Endodermal cell (in vitro differentiated cells): ENCODE measurements at regions not wholly inside any gene's neighbourhood (a gene's known extent, or its start where the extent isn't known, plus 50 kb on each side); places are given as distances from the start of the nearest gene placed in this dataset.

Source experiments
- DNase-seq: peaks from one replicate; pipeline ENCODE4 v3.0.0-alpha.2; 2017
- H3K27ac ChIP-seq: 2 replicates; pipeline ENCODE4 v1.5.1; 2013; ENCODE audit warnings: mild to moderate bottlenecking, low read depth, low read length, moderate library complexity
- H3K27me3 ChIP-seq: 2 replicates; pipeline ENCODE4 v1.6.1; 2013; ENCODE audit warnings: mild to moderate bottlenecking, low read length, moderate library complexity; ENCODE audit not compliant: insufficient read depth, control insufficient read depth, poor library complexity, severe bottlenecking
- H3K36me3 ChIP-seq: 2 replicates; pipeline ENCODE4 v1.7.0; 2013; ENCODE audit warnings: mild to moderate bottlenecking, low read length, moderate library complexity; ENCODE audit not compliant: control insufficient read depth, insufficient read depth
- H3K4me1 ChIP-seq: one replicate; pipeline ENCODE4 v1.7.0; 2013; ENCODE audit warnings: low read length; ENCODE audit not compliant: control insufficient read depth, insufficient read depth
- H3K4me3 ChIP-seq: 2 replicates; pipeline ENCODE4 v1.5.1; 2013; ENCODE audit warnings: mild to moderate bottlenecking, low read length, moderate library complexity
- H3K9ac ChIP-seq: 2 replicates; pipeline ENCODE4 v1.6.1; 2013; ENCODE audit warnings: mild to moderate bottlenecking, low read length, moderate library complexity; ENCODE audit not compliant: poor library complexity, severe bottlenecking; ENCODE audit errors: extremely low read depth
- H3K9me3 ChIP-seq: 2 replicates; pipeline ENCODE4 v1.6.1; 2013; ENCODE audit warnings: mild to moderate bottlenecking, low read length, moderate library complexity; ENCODE audit not compliant: control insufficient read depth
- H3K27ac Mint-ChIP-seq: 2 replicates; pipeline ENCODE4 v1.8.0; 2020; ENCODE audit warnings: mixed read lengths
- H3K27me3 Mint-ChIP-seq: 2 replicates; pipeline ENCODE4 v1.8.0; 2021; ENCODE audit warnings: mild to moderate bottlenecking, mixed read lengths; ENCODE audit not compliant: insufficient read depth
- H3K36me3 Mint-ChIP-seq: 2 replicates; pipeline ENCODE4 v1.8.0; 2020; ENCODE audit warnings: low read depth, mixed read lengths
- H3K4me1 Mint-ChIP-seq: 2 replicates; pipeline ENCODE4 v1.8.0; 2020; ENCODE audit warnings: mixed read lengths
- H3K4me3 Mint-ChIP-seq: 2 replicates; pipeline ENCODE4 v1.8.0; 2020; ENCODE audit warnings: mild to moderate bottlenecking, moderate library complexity, mixed read lengths
- H3K9me3 Mint-ChIP-seq: 2 replicates; pipeline ENCODE4 v1.8.0; 2020; ENCODE audit warnings: mild to moderate bottlenecking, mixed read lengths
- WGBS, 2 experiments: methylation state at CpG; one replicate each; pipeline versions ENCODE4 v1.1.5 to v1.1.7; 2013; ENCODE audit warnings: missing lambda C conversion rate in 2 of 2, mixed read lengths in 1 of 2; ENCODE audit not compliant: insufficient coverage in 1 of 2, insufficient read length in 1 of 2; 5-methylcytosine and 5-hydroxymethylcytosine counted together
- TF ChIP-seq, protein P1 (sequence below): fragments of 200-600 bp; sonication (generic); conservative IDR thresholded peaks from 2 replicates; pipeline ENCODE4 v1.5.0; 2021; ENCODE audit warnings: antibody characterized with exemption, mild to moderate bottlenecking

GRCh38 chr1:177526201-177526600 is 355.4 kb downstream of the BRINP2 start:
- no peaks in the 10 kb centered on the region for H3K9me3 ChIP-seq
- Mint-ChIP-seq H3K9me3 (no peaks in the 10 kb centered on the region), H3K4me3 (no peak overlapping the region), H3K27me3 (no peaks in the 10 kb centered on the region), H3K36me3 (no peaks in the 10 kb centered on the region), H3K4me1 (no peaks in the 10 kb centered on the region), H3K27ac (no peak overlapping the region)
- H3K4me1 ChIP-seq: no peaks in the 10 kb centered on the region
- no peak for DNase-seq
- TF ChIP-seq, protein P1, sequence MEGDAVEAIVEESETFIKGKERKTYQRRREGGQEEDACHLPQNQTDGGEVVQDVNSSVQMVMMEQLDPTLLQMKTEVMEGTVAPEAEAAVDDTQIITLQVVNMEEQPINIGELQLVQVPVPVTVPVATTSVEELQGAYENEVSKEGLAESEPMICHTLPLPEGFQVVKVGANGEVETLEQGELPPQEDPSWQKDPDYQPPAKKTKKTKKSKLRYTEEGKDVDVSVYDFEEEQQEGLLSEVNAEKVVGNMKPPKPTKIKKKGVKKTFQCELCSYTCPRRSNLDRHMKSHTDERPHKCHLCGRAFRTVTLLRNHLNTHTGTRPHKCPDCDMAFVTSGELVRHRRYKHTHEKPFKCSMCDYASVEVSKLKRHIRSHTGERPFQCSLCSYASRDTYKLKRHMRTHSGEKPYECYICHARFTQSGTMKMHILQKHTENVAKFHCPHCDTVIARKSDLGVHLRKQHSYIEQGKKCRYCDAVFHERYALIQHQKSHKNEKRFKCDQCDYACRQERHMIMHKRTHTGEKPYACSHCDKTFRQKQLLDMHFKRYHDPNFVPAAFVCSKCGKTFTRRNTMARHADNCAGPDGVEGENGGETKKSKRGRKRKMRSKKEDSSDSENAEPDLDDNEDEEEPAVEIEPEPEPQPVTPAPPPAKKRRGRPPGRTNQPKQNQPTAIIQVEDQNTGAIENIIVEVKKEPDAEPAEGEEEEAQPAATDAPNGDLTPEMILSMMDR: no peak
- H3K27ac ChIP-seq: no peak overlapping the region
- no peaks in the 10 kb centered on the region for H3K27me3 ChIP-seq
- H3K9ac ChIP-seq: no peak overlapping the region
- 97 to 100% methylated on average over 1 of the region's 1 CpG for WGBS, 2 experiments
- H3K36me3 ChIP-seq: no peaks in the 10 kb centered on the region
- no peak overlapping the region for H3K4me3 ChIP-seq

GRCh38 chr1:177525176-177525575 is 354.4 kb downstream of the BRINP2 start:
- Mint-ChIP-seq H3K27me3 (no peaks in the 10 kb centered on the region), H3K36me3 (no peaks in the 10 kb centered on the region), H3K4me3 (no peak overlapping the region), H3K9me3 (no peaks in the 10 kb centered on the region), H3K4me1 (no peaks in the 10 kb centered on the region), H3K27ac (no peak overlapping the region)
- H3K36me3 ChIP-seq: no peaks in the 10 kb centered on the region
- H3K4me1 ChIP-seq: no peaks in the 10 kb centered on the region
- 79 to 94% methylated on average over 2 of the region's 2 CpGs for WGBS, 2 experiments
- TF ChIP-seq, protein P1: no peak
- H3K27ac ChIP-seq: no peak overlapping the region
- no peak overlapping the region for H3K4me3 ChIP-seq
- no peak overlapping the region for H3K9ac ChIP-seq
- H3K27me3 ChIP-seq: no peaks in the 10 kb centered on the region
- H3K9me3 ChIP-seq: no peaks in the 10 kb centered on the region
- no peak for DNase-seq

DNA sequence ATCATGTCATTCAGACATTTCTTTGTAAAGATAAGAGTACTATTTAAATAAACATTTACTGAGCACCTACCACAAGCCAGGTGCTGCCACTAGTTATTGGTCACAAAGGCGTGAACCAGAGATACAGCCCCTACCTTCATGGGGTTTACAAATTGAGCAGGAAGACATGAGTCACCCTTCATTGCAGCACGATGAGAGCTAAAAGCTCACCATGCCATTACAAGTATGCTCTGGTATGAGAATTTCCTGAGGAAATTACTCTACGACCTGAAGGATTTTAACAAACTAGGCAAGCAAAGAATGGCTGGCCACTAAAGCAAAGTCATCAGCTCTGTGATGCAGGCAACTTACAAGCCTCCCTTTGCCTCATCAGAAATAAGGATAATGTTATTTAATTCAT is 346.8 kb downstream of the BRINP2 start:
- H3K27me3 Mint-ChIP-seq: peaks cover 6% of the 10 kb centered on the region
- no peaks in the 10 kb centered on the region for H3K36me3 Mint-ChIP-seq
- 52 to 85% methylated on average over 2 to 3 of the region's 3 CpGs for WGBS, 2 experiments
- Histone ChIP-seq H3K27ac (no peak overlapping the region), H3K4me3 (no peak overlapping the region), H3K4me1 (no peaks in the 10 kb centered on the region), H3K36me3 (no peaks in the 10 kb centered on the region), H3K9me3 (no peaks in the 10 kb centered on the region), H3K9ac (no peak overlapping the region), H3K27me3 (no peaks in the 10 kb centered on the region)
- no peak overlapping the region for H3K27ac Mint-ChIP-seq
- TF ChIP-seq, protein P1: no peak
- peaks cover 2% of the 10 kb centered on the region for H3K4me1 Mint-ChIP-seq
- no peak for DNase-seq
- H3K4me3 Mint-ChIP-seq: no peak overlapping the region
- H3K9me3 Mint-ChIP-seq: no peaks in the 10 kb centered on the region
